ENCODE measurements at regions not wholly inside any gene's neighbourhood (a gene's known extent, or its start where the extent isn't known, plus 50 kb on each side); places are given as distances from the start of the nearest gene placed in this dataset.
"Not testable (repeated sequence)": the region's sequence is repeated elsewhere in the genome, so short reads cannot be mapped to it uniquely, and the experiment has no call there.

GRCh38 chr6:18545142-18545541 lies 158.0 kb downstream of the RNF144B start:
- TF ChIP-seq CTCF (IDR thresholded peaks at IDR 0.05; ENCODE audit: poor library complexity, severe bottlenecking); EZH2 (IDR thresholded peaks at IDR 0.05; ENCODE audit: borderline replicate concordance, insufficient read depth, low read length, poor library complexity, severe bottlenecking): not testable (repeated sequence)
